Muscle of leg (tissue), 3 donors: ENCODE measurements at regions not wholly inside any gene's neighbourhood (a gene's known extent, or its start where the extent isn't known, plus 50 kb on each side); places are given as distances from the start of the nearest gene placed in this dataset.

ENCODE experiments used
- DNase-seq: peaks from one replicate; pipeline ENCODE4 v3.0.0; 2013
- H3K27ac ChIP-seq: one replicate; pipeline ENCODE4 v1.5.1; 2013; ENCODE audit warnings: mild to moderate bottlenecking, low read length, control low read depth
- H3K27me3 ChIP-seq: one replicate; pipeline ENCODE4 v1.6.1; 2013; ENCODE audit warnings: low read length; ENCODE audit not compliant: control insufficient read depth, insufficient read depth
- H3K36me3 ChIP-seq: one replicate; pipeline ENCODE4 v1.6.1; 2013; ENCODE audit warnings: low read length; ENCODE audit not compliant: control insufficient read depth, insufficient read depth
- H3K4me1 ChIP-seq: one replicate; pipeline ENCODE4 v1.6.1; 2013; ENCODE audit warnings: low read length; ENCODE audit not compliant: control insufficient read depth, insufficient read depth
- H3K4me3 ChIP-seq: one replicate; pipeline ENCODE4 v1.5.1; 2013; ENCODE audit warnings: low read length, control low read depth
- H3K9me3 ChIP-seq: replicated peaks from 2 replicates; pipeline ENCODE4 v1.6.1; 2013; ENCODE audit warnings: low read depth, low read length; ENCODE audit not compliant: control insufficient read depth
- WGBS: methylation state at CpG from one replicate; pipeline ENCODE4 v1.1.5; 2013; ENCODE audit warnings: missing lambda C conversion rate; ENCODE audit not compliant: insufficient coverage; 5-methylcytosine and 5-hydroxymethylcytosine counted together

DNA sequence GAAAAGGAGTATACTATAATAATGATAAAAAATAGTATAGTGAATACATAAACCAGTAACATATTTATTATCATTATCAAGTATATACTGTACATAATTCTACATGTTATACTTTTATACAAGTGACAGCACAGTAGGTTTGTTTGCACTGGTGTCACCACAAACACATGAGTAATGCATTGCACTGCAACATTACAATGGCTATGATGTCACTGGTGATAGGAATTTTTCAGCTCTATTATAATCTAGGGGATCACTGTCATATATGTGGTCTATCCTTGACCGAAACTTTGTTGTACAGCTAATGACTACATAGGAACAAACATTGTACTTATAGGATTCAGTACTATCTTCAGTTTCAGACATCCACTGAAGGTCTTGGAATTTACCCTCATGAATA lies 165.8 kb upstream of the SYT1 start:
- H3K4me1 ChIP-seq = no peaks in the 10 kb centered on the region
- H3K36me3 ChIP-seq = no peaks in the 10 kb centered on the region
- no peak overlapping the region for H3K27ac ChIP-seq
- no peak overlapping the region for H3K4me3 ChIP-seq
- no peak for DNase-seq
- H3K27me3 ChIP-seq = no peaks in the 10 kb centered on the region
- no CpG with 5 or more reads among the region's 1 CpG for WGBS
- no peaks in the 10 kb centered on the region for H3K9me3 ChIP-seq

DNA sequence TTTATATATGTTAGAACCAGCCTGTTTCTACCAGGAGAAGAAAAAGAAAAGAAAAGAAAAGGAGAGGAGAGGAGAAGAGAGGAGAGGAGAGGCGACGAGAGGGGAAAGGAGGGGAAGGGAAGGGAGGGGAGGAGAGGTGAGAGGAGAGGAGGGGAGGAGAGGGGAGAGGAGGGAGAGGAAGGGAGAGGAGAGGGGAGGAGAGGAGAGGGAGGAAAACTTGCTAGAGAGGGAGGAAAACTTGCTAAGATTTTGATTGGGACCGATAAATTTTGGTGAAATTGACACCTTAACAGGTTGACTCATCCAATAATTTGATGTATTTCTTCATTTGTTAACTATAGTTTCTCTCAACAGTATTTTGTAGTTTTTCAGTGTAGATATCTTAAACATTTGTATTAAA lies 164.0 kb upstream of the SYT1 start:
- Histone ChIP-seq H3K27ac (no peak overlapping the region), H3K27me3 (no peaks in the 10 kb centered on the region), H3K36me3 (no peaks in the 10 kb centered on the region), H3K4me3 (no peak overlapping the region), H3K4me1 (no peaks in the 10 kb centered on the region), H3K9me3 (no peaks in the 10 kb centered on the region)
- DNase-seq = no peak
- 71% methylated on average over 2 of the region's 3 CpGs for WGBS

DNA sequence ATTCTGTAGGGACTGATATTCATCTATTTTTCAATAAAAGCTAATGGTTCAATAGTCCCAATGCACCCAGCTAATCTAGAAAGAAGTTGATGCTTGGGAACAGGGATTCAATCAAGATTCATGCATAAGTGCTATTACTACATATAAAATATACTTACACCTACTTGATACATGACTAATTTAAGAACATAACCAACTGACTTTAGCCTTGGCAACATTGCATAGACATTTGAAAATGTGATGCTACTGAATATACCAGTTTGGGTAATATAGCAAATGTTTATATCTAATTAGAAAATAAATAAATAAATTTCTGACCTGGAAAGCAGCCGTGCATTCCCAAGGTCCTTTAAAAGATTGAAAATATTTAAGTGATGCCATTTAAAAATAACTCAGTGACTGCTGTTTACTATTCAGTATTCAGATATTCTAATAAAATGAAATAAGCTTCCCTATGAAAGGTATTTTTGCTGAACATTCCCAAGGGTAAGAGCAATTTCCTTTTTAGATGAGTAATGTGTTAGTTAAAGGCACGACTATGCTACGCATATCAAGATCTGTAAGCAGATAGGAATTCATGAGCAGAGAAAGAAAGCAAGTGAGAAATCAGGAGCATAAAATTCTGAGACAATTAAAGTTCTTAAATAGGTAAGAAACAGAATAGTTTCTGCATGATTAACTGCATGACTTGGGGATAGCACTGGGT lies 160.6 kb upstream of the SYT1 start:
- no peaks in the 10 kb centered on the region for H3K36me3 ChIP-seq
- peak; percentile 4 for DNase-seq
- no peak overlapping the region for H3K27ac ChIP-seq
- H3K4me3 ChIP-seq = no peak overlapping the region
- WGBS = 41% methylated on average over 2 of the region's 3 CpGs
- H3K27me3 ChIP-seq = no peaks in the 10 kb centered on the region
- no peaks in the 10 kb centered on the region for H3K9me3 ChIP-seq
- H3K4me1 ChIP-seq = no peaks in the 10 kb centered on the region

DNA sequence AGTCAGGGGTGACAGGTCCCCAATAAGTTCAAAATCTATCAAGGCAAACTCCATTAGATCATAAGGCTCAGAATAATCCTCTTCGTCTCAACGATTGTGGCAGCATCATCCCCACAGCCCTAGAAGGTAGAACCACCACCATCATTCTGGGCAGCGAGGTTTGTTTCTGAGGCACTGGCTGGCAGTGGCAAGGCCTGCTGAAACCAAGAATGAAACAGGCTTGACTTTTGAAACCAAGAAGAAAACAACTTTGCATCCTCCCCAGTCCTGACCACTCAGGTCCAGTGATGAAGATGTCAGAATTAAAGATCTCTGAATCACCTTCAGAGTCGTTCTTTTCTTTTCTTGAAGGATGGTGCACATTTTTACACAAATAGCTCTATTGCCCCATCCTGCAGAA lies 152.6 kb upstream of the SYT1 start:
- H3K4me3 ChIP-seq = no peak overlapping the region
- H3K27me3 ChIP-seq = no peaks in the 10 kb centered on the region
- H3K36me3 ChIP-seq = no peaks in the 10 kb centered on the region
- no peak overlapping the region for H3K27ac ChIP-seq
- no peaks in the 10 kb centered on the region for H3K4me1 ChIP-seq
- no peak for DNase-seq
- 100% methylated on average over 3 of the region's 4 CpGs for WGBS
- no peaks in the 10 kb centered on the region for H3K9me3 ChIP-seq

DNA sequence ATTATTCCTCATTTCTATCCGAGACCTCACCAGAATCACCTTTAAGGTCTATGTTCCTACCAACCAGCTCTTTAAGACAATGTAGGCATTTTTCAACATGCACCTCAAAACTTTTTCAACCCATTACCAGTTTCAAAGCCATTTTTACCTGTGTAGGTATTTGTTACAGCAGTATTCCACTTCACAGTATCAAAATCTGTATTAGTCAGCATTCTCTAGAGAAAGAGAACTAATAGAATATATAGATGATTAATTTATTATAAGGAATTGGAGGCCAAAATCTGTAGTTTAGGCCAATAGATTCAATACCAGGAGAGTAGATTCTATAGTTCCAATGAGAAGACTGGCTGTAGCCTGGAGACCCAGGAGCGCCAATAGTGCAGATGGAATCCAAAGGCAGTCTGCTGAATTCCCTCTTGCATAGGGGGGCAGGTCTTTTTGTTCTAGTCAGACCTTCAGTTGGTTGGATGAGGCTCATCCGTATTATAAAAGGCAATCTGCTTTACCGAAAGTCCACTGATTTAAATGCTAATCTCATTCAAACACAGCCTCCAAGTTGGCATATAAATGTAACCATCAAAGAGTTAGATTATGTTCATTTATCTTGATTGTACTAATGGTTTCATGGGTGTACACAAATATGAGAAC lies 151.6 kb upstream of the SYT1 start:
- DNase-seq = no peak
- Histone ChIP-seq H3K27me3 (no peaks in the 10 kb centered on the region), H3K4me3 (no peak overlapping the region), H3K4me1 (no peaks in the 10 kb centered on the region), H3K27ac (no peak overlapping the region), H3K36me3 (no peaks in the 10 kb centered on the region), H3K9me3 (no peaks in the 10 kb centered on the region)
- no CpG with 5 or more reads among the region's 4 CpGs for WGBS

DNA sequence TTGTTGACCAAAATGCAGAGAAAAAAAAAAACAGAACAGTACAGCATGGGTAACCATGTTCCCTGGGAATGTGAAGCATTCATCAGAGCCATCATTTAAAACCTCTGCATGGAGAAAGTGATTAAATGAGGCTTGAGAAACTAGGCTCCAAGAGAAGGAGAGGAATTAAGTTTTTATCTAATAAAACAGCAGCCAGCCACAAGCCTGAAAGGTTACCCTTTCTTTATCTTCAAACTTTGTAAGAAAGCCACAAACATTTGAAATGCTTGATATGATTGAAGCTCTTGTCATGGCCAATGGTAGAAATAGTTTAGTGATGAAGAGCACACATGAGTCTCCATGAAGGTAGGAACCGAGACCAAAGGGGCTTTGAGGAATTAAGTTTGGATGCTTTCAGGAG lies 144.9 kb upstream of the SYT1 start:
- H3K27ac ChIP-seq = no peak overlapping the region
- H3K27me3 ChIP-seq = no peaks in the 10 kb centered on the region
- DNase-seq = no peak
- H3K9me3 ChIP-seq = no peaks in the 10 kb centered on the region
- H3K4me3 ChIP-seq = no peak overlapping the region
- no CpG with 5 or more reads among the region's 1 CpG for WGBS
- no peaks in the 10 kb centered on the region for H3K36me3 ChIP-seq
- no peaks in the 10 kb centered on the region for H3K4me1 ChIP-seq

- Histone ChIP-seq H3K4me1 (no peaks in the 10 kb centered on the region), H3K9me3 (no peaks in the 10 kb centered on the region), H3K36me3 (no peaks in the 10 kb centered on the region), H3K27ac (no peak overlapping the region), H3K27me3 (no peaks in the 10 kb centered on the region), H3K4me3 (no peak overlapping the region)
- DNase-seq = no peak
These were observed 142.7 kb upstream of the SYT1 start for GRCh38 chr12:78721906-78722305.

DNA sequence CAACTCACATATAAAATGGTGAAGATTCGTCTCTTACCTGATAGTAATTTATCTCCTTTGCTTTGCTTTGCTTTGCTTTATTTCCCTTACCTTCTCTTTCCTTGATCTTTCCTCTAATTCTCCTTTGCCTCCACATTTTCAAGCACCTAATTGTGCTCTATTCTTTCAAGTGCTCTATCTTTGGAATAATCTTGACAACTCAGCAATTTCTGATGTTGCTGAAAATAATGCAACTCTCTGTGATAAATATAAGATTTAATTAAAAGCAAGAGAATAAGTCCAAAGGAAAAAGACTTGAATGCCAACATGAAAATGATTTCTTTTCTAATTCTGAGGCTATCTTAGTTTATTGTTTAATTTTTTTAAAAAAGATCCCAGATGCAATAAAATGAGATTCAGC lies 139.5 kb upstream of the SYT1 start:
- Histone ChIP-seq H3K36me3 (no peaks in the 10 kb centered on the region), H3K27me3 (no peaks in the 10 kb centered on the region), H3K4me1 (no peaks in the 10 kb centered on the region), H3K27ac (no peak overlapping the region), H3K9me3 (no peaks in the 10 kb centered on the region), H3K4me3 (no peak overlapping the region)
- no peak for DNase-seq
- whole genome bisulfite sequencing = no CpG with 5 or more reads among the region's 1 CpG

DNA sequence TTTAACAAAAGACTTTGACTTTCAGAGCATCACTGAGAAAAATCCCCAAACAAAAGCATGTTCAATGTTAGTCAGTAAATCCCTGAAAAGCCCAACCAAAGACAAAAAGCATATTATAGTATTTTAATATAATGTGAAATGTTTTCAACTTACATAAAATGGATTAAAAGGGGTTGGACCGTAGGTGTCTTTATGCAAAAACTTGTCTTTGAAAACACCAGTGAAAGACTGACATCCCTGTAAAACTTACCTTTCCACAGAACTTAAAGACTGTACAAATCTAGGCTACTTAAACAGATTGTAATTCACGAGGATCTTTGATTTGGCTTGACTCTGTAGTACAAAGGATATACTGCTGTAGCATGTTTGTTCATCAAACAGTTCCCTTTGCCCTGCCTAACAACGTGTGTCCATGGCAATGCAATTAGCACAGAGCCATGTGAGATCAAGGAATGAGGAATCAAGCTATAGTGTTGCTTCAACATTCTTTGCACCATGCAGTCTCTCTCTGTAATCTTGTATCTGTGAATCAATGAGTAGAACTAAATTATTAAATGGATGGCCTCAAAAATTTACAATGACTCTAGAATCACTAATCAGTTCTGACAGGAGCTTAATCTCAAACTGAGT lies 138.5 kb upstream of the SYT1 start:
- Histone ChIP-seq H3K27ac (no peak overlapping the region), H3K36me3 (no peaks in the 10 kb centered on the region), H3K4me1 (no peaks in the 10 kb centered on the region), H3K4me3 (no peak overlapping the region), H3K27me3 (no peaks in the 10 kb centered on the region), H3K9me3 (no peaks in the 10 kb centered on the region)
- WGBS = no CpG with 5 or more reads among the region's 3 CpGs
- DNase-seq = no peak

DNA sequence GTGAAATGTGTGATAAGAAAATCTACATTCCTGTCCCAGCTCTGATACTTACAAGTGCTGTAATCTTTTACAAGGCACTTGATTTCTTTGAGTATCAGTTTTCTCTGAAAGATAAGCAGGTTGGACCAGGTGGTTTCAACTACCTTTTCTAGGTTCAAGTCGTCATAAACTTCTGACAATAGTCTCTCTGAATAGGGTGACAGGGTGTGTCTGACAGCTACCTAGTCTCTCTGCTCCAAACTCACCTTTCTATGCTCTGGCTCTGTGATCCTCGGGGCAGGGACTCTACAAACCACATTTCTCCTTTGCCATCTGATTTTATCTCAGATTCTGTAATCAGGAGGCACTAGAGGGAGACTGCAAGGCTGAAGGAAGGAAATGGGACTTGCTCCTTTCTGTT lies 137.7 kb upstream of the SYT1 start:
- DNase-seq = no peak
- Histone ChIP-seq H3K9me3 (no peaks in the 10 kb centered on the region), H3K4me1 (no peaks in the 10 kb centered on the region), H3K27ac (no peak overlapping the region), H3K27me3 (no peaks in the 10 kb centered on the region), H3K4me3 (no peak overlapping the region), H3K36me3 (no peaks in the 10 kb centered on the region)
- no CpG with 5 or more reads among the region's 2 CpGs for WGBS
